ENCODE measurements at regions not wholly inside any gene's neighbourhood (a gene's known extent, or its start where the extent isn't known, plus 50 kb on each side); places are given as distances from the start of the nearest gene placed in this dataset.

DNA sequence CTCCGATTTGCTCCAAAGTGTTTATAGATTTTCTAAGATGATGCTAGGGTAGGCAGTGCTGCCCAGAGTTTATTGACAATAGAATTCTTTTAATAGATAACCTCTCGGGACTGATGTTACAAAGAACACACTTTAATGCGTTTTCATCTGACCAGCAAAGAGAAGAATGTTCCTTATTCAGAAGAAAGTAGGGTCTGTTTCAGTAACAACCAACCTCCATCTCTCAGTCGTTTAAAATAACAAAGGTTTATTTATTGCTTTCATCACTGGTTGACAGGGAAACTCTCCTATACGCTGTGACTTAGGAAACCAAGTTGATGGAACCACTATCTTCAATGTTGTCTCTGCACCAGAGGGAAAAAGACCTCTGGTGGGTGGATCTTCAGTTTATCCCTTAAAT, 55.1 kb upstream of the PAPPA start:
- no peak overlapping the region for H2BK120ac ChIP-seq (ENCODE audit: low read depth, low read length, poor library complexity, severe bottlenecking)
- H2BK12ac ChIP-seq (ENCODE audit: insufficient read length, low read depth, low read length) = no peak overlapping the region
- TF ChIP-seq, protein P1, sequence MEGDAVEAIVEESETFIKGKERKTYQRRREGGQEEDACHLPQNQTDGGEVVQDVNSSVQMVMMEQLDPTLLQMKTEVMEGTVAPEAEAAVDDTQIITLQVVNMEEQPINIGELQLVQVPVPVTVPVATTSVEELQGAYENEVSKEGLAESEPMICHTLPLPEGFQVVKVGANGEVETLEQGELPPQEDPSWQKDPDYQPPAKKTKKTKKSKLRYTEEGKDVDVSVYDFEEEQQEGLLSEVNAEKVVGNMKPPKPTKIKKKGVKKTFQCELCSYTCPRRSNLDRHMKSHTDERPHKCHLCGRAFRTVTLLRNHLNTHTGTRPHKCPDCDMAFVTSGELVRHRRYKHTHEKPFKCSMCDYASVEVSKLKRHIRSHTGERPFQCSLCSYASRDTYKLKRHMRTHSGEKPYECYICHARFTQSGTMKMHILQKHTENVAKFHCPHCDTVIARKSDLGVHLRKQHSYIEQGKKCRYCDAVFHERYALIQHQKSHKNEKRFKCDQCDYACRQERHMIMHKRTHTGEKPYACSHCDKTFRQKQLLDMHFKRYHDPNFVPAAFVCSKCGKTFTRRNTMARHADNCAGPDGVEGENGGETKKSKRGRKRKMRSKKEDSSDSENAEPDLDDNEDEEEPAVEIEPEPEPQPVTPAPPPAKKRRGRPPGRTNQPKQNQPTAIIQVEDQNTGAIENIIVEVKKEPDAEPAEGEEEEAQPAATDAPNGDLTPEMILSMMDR (conservative IDR thresholded peaks at IDR 0.05) = no peak
- H3K79me2 ChIP-seq (ENCODE audit: insufficient read depth, low read length) = no peaks in the 10 kb centered on the region
- no peak overlapping the region for H3T11ph ChIP-seq (ENCODE audit: low read length)
- no peak overlapping the region for H2AFZ ChIP-seq (ENCODE audit: low read length)
- no peaks in the 10 kb centered on the region for H3K23me2 ChIP-seq (ENCODE audit: insufficient read length, low read depth, low read length, poor library complexity, severe bottlenecking)
- H3K18ac ChIP-seq (ENCODE audit: insufficient read length, low read depth, low read length) = no peak overlapping the region
- no peak overlapping the region for H2BK5ac ChIP-seq (ENCODE audit: insufficient read length, low read length)
- no peak overlapping the region for H3K23ac ChIP-seq (ENCODE audit: insufficient read length, low read depth, low read length)
- H3K4me1 ChIP-seq (ENCODE audit: insufficient read depth, low read length) = no peaks in the 10 kb centered on the region; the same call in 1 of the 2 replicates
- Mint-ChIP-seq H3K4me3 (no peak overlapping the region), H3K27ac (no peak overlapping the region), H3K27me3 (ENCODE audit: low read depth) (no peaks in the 10 kb centered on the region), H3K4me1 (peaks cover 8 to 9% of the 10 kb centered on the region in 2 experiments), H3K36me3 (ENCODE audit: insufficient read depth in 1 of 3, low read depth in 3 of 3) (no peaks in the 10 kb centered on the region), H3K9me3 (no peaks in the 10 kb centered on the region)
- H2AK5ac ChIP-seq (ENCODE audit: insufficient read length, low read length) = no peak overlapping the region
- H2BK15ac ChIP-seq (ENCODE audit: low read depth, low read length) = no peak overlapping the region
- no peaks in the 10 kb centered on the region for H3K79me1 ChIP-seq (ENCODE audit: insufficient read depth, low read depth, low read length, poor library complexity, severe bottlenecking)
- no peak overlapping the region for H3K56ac ChIP-seq (ENCODE audit: insufficient read length, low read depth, low read length)
- DNase-seq = no peak
- H4K8ac ChIP-seq (replicated peaks; ENCODE audit: insufficient read length, low read depth, low read length) = no peak overlapping the region
- no CpG with 5 or more reads among the region's 5 CpGs for WGBS (ENCODE audit: extremely low coverage, insufficient read length, low lambda C conversion rate)
- no peaks in the 10 kb centered on the region for H4K20me1 ChIP-seq (ENCODE audit: control insufficient read depth, insufficient read depth, insufficient read length)
- no peak overlapping the region for H2BK20ac ChIP-seq (ENCODE audit: low read depth, low read length, poor library complexity, severe bottlenecking)
- no peaks in the 10 kb centered on the region for H3K27me3 ChIP-seq (ENCODE audit: insufficient read depth, low read length)
- no peak overlapping the region for H3K4me2 ChIP-seq (ENCODE audit: insufficient read depth, insufficient read length, low read length)
- no peak overlapping the region for H3K14ac ChIP-seq (ENCODE audit: insufficient read depth, low read length)
- H4K91ac ChIP-seq (ENCODE audit: insufficient read length, low read depth, low read length) = no peak overlapping the region
- H3K9ac ChIP-seq (ENCODE audit: extremely low read depth, insufficient read length, low read length) = no peak overlapping the region
- H3K27ac ChIP-seq (ENCODE audit: insufficient read length, low read depth, low read length) = no peak overlapping the region
- no peaks in the 10 kb centered on the region for H3K9me3 ChIP-seq (ENCODE audit: control insufficient read depth, low read depth, low read length)
- H4K5ac ChIP-seq (ENCODE audit: insufficient read length, low read depth, low read length) = no peak overlapping the region
- no peak overlapping the region for H3K4ac ChIP-seq (ENCODE audit: low read depth, low read length)
